CMK (cell line): ENCODE measurements at regions not wholly inside any gene's neighbourhood (a gene's known extent, or its start where the extent isn't known, plus 50 kb on each side); places are given as distances from the start of the nearest gene placed in this dataset.

Source experiments
- DNase-seq: peaks from one replicate; pipeline ENCODE4 v3.0.0-alpha.2; 2010; ENCODE audit warnings: low read depth

DNA sequence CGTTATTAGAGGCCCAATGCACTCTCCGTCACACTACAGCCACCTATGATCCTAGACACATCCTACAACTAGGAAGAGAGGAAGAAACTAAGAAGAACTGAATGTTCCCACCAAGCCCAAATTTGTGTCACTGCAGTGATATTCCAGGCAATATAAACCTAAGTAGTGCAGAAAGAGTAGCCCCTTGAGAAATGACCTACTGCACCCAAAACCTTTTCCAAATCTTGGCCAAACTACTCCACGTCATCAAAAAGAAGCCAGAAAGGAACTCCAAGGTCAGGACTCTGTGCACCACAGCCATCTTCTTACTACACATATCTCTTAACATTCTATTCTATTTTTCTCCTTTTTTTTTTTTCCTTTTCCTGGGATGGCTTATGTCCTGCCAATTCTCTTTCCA, 60.2 kb downstream of the ADAMTS1 start:
- no peak for DNase-seq

DNA sequence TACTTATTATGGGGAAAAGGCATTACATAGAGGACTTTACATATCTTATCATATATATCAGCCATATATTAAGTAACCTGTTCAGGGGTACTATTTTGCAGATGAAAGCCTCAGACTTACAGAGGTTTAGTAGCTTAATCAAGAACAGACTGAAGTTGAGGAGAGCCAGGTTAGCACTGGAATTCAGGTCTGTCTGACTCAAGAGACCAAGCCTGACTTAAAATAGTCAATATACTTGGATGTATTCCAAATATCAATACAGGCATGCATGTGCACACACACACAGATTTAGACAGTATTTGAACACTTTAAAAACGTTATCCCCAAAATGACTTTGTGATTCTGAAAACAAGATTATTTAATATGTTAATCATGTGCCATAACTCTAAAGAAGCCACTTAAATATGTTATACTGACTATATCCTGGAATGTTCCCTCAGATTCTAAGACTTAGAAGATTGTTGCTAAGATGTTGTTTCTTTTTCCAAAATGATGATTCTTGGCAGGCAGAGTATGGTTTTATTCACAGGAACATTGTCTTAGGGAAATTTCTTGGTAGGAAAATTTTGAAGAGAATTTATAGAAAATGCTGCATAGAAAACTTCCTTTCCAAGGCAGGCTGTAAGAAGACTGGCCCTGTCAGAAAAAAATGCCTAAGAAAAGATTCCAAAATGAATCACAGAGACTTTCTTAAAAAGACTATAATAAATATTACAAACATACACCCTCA, 61.6 kb downstream of the ADAMTS1 start:
- no peak for DNase-seq

DNA sequence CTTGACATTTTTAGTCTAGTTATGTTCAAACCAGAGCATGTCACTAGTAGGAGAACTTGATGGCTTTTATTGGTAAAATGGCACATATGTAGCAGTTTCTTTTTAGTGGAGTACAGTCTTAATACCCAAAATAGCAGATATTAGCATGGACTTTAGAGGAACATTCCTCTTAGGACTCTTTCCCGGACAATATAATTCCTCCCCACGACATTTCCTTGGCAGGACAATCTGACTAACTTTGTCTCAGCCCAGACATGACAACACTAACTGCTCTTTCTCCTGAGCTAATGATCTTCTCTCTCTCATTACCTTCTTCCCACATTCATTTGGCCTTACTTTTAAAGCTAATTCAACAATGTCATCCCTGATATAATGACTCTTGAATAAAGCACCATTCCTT, 62.5 kb downstream of the ADAMTS1 start:
- DNase-seq: no peak

DNA sequence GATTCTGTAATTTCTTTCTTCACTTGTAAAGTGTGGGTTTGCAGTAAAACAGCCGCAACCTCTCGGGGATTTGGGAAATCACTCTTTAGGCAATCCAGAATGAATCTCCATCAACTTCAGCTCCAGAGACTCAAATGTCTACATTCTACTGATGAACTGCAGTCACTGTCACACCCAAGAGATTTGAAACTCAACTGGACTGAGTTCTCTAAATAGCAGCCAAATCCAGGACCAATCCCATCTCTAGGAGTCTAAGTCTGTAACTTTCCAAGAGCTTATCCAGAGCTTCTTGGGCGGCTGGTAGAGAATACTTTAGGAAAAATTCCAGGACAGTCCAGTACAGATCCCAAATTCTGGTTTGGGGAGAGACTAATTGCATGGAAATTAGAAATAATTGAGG, 62.9 kb downstream of the ADAMTS1 start:
- no peak for DNase-seq

DNA sequence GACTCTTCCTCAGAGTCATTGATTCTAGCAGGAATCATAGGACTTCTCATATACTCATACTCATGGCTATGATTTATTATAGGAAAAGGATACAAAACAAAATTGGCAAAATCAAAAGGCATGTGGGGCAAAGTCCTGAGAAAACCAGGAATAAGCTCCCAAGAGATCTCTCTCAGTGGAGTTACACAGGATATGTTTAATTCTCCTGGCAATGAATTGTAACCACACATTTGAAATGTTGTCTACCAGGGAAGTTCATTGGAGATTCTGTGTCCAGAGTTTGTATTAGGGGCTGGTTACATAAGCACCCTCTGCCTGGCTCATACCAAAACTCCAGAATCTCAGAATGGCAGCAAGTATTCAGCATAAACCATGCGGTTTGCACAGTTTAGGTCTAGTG, 63.9 kb downstream of the ADAMTS1 start:
- no peak for DNase-seq

DNA sequence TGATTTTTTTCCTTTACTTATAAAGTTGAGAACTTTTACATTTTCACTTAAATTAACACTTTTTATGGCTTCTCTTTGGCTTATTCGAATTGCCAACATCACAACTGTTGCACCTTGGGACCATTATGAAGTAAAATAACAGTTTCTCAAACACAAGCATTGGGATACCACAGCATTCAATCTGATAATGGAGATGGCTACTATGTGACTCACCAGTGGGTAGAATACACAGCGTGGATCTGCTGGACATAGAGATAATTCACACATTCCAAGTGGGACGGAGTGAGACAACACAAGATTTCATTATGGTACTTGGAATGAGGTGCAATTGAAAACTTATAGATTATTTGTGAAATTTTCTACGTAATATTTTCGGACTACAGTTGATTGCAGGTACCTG, 68.0 kb downstream of the ADAMTS1 start:
- no peak for DNase-seq

DNA sequence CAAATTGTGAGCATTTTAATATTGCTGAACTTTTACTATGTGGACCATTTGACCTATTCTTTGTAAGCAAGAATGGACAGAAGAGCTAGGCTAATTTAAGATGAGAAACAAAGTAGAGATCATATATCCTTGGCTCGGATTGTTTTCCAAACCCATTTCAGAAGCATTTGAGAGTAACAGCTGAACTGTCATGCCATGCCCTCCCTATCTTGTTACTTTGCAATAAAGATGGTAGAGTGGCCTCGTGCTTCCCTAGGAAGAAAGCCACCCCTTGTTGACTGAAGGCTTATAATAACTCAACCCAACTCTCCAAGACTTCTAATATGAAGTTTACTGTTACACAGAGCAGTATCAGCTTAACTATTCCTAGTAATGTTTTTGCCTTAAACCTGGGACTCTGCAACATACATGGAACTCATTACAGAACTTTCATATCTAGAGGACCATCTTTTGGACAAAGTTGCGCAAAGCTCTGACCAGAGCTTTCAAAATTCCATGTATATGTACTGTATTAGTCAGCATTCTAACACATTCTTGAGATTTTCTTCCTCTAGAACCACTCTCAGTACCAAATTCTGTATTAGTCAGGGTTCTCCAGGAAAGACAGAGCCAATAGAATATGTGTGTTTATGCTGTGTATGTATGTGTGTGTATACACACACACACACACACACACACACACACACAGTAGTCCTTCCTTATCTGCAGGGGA, 68.7 kb downstream of the ADAMTS1 start:
- no peak for DNase-seq

DNA sequence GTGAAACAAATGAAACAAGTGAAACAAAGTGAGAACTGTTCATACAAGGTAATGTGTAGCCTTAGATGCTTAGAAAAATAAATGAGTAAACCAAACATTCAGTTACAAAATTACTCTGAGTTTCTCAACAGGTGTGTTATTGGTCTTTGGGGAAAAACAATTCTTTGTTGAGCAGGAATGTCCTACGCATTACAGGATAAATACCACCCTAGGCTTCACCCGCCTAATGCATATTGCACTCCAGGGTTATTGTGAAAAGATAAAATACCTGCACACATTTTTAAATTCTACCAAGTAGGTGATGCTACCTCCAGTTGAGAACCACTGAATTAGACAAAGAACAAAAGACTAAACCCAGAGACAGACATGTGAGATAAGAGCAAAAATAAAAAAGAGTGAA, 72.2 kb downstream of the ADAMTS1 start:
- no peak for DNase-seq

DNA sequence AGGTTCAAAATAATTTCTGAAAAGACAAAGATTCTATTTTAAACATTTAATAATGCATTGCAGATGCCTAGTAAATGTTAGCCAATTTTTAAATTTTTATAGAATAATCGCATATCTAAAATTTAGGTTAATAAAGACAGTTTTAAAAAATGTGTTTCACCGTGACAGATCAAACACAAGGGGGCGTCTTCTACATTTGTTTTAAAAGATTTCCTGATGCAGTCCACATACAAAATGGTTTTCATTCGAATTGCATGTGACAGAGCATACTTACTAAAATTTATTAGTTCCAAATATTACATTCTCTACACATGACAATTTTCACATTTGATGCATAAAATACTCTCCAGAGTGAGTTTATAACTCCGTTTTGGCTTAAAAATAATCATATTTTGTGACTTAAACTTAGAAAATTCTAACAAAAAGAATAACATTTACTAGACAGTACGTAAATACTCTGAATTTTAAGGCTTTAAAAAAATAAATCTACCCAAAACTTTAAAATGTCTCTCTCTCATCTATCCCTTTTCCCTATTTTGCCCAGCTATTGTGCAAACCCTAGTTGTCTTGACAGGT, 75.5 kb downstream of the ADAMTS1 start:
- no peak for DNase-seq

DNA sequence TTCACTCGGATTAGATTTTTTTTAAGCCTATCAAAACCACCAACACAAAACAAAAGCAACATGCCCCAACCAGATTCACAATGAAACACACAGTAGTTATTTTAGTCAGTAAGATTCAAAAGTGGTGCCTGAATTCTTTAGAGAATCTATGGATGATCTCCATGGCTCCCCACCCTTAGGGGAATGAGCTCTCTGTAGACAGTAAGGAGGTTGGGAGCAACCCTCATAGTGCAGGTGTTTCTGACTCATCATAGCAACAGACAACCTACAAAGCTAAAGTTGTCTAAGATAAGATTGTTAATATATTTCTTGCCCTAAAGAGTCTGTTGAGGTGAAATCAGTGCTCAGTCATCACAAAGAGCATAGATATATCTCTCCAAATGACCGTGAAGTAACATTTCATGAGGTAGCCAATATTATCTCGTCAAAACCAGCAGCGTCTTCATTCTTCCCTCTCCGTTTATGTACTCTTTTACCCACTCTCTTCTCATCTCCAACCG, 78.3 kb downstream of the ADAMTS1 start:
- DNase-seq: no peak

DNA sequence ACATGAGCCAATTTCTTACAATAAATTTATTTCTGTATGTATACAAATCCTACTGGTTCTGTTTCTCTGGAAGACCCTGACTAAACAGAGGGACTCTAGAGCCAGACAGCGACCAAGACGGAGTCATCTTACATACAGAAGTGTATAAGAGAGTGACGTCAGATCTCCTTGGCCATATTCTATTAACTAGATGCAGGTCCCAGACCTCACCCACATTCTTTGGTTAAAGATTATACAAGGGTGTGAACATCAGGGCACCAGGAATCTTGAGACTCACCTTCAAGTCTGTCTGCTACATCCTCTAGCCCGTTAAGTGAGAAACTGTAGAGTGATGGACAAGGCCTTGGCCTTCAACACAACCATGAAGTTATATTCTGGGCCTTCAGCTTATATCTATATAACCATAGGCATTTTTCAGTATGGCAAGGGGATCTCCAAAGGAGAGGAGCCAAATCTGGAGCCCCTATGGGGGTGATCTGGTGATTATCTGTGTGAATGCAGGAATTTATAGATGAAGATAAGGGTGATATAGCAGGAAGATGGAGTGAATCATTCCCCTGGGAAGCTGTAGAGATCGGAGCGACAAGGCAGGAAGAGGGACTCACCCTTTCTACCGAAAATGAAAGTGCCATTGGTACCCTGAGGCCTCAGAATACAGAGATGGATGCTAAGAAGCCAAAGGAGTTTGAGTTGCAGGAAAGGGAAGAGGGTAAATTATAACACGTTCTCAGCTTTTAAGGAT, 83.9 kb downstream of the ADAMTS1 start:
- no peak for DNase-seq

DNA sequence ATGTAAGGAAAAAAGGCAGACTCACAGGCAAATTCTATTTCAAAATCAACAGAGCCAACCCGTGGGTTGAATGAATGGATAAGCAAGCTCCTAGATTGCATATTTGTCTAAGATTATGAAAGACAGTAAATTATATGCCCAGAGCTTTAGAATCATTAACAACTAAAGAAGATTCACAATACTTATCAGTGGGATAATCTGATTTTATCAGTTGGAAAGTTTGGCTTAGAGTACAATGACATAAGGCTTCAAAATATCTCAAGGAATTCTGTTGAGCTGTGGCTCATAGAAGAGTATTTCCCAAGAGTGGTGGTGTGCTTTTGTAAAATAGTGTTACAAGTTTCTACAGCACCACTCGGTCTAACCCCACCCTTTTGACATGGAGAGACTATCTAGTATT, 85.5 kb downstream of the ADAMTS1 start:
- DNase-seq: no peak

DNA sequence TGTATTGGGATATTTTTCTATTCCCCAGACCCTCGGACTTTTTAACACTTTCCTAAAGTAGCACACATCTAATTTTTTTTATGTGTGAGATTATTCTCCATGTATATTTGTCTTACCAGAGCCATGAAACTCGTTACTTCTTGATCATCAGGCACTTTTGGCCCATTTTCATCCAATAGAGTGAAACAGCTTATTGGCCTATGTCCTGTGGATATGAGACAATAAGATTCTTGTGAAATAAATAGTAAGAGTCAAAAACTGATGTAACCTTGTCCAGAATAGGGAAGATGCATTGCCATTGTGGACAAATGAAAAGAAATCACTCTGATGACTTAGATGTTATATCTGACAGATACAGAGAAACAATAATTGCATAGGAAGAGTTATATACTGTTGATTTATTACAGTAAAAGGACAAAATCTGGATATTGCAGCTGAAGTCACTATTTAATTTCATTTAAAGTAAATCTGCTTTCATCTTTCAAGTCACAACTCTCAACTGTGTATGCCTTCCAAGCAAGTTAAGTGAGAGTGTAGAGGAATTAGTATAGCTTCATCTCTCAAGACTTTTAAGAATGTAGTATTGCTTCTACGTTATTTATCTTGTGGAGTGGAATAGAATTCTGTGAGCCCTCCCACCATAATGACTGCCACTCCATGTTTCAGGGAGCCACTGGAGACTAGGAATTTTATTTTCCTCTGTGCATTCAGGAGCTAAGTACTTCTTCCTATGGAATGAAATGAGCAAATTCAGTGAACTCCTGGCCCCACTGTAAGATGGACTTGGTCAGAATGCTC, 86.9 kb downstream of the ADAMTS1 start:
- DNase-seq: no peak

DNA sequence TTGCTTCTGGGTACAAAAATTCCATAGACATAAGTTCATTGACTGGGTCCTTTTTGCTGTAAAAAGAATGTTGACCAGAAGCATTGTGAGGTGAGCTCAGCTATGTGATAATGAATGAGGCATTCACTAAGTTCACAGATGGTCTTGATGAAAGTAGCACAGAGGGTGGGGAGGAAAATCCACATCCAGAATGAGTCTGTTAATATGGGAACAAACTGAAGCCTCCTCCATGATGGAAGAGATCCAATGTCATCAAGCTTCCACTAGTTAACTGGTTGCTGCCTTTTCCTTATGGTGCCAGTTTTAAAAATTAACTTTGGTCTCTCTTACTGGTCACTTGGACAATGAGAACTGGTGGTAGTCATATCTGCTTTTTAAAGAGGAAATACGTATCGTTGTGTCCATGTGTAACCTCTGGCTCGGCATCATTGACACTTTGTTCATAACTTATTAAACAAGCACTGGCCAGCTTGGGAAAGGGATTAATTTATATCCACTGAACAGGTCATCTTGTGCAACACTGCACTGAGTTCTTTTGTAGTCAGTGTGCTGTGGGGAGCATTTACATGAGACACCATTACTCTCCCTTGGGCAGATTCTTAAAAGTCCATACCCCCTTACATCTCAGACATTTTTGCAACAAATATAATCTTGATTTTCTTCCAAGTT, 88.6 kb downstream of the ADAMTS1 start:
- no peak for DNase-seq

DNA sequence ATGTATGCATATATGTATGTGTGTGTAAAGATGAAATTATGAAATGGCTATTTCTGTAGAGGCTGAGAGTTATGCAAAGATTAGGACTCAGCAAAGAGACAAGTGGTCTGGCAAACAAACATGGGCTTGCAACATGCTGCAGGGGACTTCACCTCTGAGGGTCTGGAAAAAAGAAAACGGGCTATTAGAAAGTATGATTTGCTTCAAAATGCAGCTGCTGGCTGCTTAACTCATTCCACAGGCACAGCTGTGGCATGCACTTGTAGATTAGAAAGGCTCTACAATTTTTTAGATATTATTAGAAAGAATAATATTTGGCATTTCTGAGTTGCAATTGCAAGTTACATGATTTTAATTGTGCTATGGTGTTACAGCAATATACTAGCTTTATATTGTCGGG, 90.4 kb downstream of the ADAMTS1 start:
- DNase-seq: no peak

DNA sequence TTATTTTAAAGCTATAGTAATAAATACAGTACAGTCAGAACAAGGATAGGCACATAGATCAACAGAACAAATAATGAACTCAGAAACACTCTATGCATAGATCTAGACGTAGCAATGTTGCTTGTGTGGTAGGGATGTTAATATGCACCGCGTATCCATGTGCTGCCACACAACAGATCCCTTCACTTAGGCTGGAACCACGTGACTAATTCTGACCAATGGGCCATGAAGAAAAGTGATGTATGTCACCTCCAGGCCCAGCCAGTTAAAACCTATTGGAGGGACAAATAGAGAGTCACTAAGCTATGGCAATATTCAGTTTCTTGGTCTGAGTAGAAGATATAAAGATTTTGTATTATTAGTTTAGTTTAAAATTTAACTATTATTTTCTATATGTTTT, 91.4 kb downstream of the ADAMTS1 start:
- DNase-seq: no peak

DNA sequence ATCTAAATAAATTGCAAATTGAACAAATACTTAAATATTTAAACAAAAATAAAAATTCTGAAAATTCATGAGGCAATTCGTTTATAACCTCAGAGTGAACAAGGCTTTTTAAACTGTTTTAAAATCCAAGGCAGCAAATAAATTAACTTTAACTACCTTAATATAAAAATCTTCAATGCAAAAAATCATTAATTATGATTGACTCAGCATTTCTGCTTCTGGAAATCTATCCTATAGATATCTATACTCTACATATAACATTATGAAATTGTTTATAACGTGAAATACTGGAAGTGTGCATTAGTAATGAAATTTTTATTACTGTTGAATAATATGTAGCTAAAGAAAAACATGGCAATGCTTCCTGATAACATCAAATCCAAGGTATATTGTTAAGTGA, 92.4 kb downstream of the ADAMTS1 start:
- DNase-seq: no peak

DNA sequence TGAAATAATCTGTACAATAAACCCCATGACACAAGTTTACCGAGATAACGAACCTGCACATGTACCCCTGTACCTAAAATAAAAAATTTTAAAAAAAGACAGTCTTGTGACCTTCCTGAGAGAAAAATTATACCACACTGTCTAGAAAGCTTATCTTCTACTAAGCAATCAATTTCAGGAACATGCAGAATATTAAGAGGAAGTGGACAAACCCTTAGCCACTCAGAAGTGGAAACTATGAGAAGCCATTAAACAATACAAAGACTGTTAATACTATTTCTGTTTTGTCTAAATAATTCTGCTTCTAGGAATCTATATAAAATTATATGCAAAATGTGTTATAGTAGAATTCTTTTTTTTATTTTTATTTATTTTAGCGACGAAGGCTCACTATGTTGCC, 93.9 kb downstream of the ADAMTS1 start:
- DNase-seq: no peak

DNA sequence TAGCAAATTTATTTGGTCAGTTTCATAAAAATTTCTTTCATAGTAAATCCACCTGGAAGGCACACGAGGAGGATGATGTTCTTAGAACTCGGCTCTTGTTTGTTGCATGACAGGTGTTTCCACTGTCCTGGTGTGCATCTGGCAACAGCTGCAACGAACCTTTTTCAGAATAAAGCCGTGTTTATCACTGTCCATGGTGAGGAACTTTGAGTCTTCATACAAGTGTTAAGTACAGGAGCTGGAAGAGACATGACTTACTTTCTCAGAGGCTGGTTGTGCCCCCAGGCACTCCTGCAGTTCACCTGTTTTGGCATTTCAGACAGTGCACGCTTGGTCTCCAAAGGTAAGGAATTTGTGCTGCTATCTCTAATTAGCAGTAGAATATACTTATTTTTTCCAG, 97.1 kb downstream of the ADAMTS1 start:
- no peak for DNase-seq

DNA sequence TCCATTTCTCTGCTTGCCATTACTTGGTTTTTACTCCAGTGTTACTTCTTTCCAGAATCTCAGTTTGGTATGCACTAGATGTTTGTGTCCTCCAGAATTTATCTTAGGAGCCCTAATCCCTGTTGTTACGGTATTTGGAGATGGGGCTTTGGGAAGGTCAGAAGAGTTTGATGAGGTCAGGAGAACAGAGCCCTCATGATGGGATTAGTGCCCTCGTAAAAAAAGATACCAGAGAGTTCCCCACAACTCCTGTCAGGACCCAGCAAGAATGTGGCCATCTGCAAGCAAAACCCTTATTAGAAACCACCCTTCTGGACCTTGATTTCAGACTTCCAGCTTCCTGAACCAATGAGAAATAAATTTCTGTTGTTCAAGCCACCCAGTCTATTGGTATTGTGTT, 98.0 kb downstream of the ADAMTS1 start:
- DNase-seq: no peak

DNA sequence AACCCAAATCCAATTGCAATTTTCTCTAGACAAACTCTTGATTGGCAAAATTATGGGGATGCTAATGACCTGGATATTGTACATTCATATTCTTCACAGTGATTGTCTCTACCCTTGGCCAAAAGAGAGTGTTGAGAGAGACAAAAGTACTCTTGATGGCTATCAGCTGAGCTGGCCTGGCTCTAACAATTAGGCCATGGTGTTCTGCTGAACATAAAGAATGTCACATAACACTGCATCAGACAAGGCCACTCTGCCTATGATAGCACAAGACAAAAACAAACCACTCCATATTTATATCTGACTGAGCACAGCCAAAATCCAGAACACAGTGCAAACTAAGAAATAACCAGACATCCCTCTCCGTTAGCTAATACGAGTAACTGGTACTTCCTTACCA, 101.7 kb downstream of the ADAMTS1 start:
- no peak for DNase-seq
